Left ventricle myocardium superior (tissue), 1 donor: ENCODE measurements at regions not wholly inside any gene's neighbourhood (a gene's known extent, or its start where the extent isn't known, plus 50 kb on each side); places are given as distances from the start of the nearest gene placed in this dataset.

Experiments
- ATAC-seq: fragments of 200-7000 bp; cut with Tn5 transposase; one replicate; pipeline ENCODE4 v1.9.1; 2020; ENCODE audit warnings: mild to moderate bottlenecking, moderate library complexity
- DNase-seq: peaks from one replicate; pipeline ENCODE4 v3.0.0-alpha.2; 2020
- intact Hi-C: fragments of 100-400 bp; cut with micrococcal nuclease; formaldehyde crosslinking; loops from one replicate; pipeline ENCODE4 v1.11.0; 2022
- donor health status: DM: no; HTN: yes; CAD: no; lungs with severe emphysema.

DNA sequence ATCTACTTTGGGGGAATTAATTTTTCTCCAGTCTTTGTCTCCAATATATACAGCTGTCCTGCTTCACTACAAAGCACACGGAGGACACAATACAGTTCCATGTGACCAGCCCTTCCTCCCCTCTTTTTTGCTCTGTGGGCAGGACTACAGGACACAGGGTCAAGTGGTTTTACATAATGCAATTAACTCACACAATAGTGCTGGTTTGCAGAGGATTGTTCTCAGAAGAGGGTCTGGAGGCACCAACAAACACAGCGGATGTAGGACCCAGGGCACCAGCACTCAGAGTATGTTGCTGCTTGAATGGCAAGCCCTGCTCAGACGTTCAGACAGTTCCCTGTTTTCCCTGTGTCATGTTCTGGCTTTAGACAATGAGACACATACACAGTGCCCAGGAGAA, 52.0 kb upstream of the NPTX2 start:
- intact Hi-C loops = no loop called here
- DNase-seq = no peak
- ATAC-seq = no peak

DNA sequence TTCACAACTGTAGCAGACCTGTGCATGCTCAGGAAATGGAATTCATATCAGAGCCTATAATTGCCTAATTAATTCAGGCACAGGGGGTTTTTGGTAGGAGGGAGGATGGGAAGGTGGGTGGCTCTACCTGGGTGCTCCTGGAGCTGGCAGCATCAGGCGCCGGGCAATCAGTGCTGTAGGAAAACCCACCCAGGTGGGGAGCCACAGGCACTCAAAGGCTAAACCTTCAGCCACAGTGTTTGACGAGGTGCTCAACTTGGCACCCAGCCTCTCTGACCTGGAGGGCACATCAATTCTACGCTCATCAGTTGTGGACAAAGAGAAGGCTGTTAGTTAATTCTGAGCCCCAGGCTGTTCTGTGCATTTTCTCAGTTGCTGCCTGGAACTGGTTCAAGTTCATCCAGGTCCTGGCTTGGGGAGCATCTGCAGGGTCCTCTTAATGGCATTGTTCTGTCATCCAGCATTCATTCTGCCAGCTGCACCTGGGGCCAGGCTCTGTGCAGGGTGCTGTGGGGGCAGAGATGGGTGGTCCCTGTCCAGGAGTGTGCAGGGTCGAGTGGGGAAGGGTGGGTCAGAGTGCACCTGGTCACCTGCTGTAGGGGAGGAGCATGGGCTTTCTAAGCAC, 54.1 kb upstream of the NPTX2 start:
- intact Hi-C loops = no loop called here
- ATAC-seq (no peak), DNase-seq (no peak)

DNA sequence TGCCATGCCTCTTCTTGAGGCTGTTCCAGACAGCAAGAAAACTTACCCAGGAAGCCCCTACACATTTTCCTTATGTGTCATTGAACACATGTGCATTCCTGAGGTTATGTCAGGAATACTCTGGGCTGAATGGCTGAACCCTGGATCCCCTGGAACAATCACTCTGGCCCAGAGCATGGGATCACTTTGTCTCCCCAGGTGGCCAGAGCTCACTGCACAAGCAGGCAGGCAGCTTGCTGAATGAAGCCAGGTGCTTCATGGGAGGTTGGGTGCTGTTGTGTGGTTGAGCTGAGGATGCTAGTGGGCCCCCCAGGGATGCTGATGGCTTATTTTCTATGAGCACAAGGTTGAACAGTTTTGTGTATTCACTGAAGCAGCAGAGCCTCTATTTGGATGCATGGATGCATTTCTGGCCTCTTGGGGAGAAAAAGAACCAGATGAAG, 54.7 kb upstream of the NPTX2 start:
- DNase-seq (no peak), ATAC-seq (no peak)
- intact Hi-C loops = no loop called here

DNA sequence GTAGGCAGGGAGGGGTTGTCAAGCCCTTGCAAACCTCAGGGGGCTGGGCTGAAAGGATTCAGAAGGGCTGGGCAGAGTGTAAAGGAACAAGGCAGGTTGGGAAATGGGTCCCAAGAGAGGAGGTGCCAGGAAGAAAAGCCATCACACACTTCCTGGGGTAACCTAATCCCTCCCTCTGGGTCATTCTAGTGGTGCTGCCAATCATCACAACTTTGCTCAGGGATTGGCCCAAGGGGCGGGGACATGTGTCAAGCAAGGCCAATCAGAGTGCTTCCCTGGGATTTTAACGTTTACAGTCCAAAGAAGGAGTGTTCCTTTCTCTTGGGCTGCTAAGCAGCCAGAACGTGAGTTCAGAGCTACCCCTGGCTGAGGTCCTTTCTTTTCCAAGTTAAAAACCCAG, 57.1 kb upstream of the NPTX2 start:
- ATAC-seq (no peak), DNase-seq (no peak)
- intact Hi-C loops = no loop called here

DNA sequence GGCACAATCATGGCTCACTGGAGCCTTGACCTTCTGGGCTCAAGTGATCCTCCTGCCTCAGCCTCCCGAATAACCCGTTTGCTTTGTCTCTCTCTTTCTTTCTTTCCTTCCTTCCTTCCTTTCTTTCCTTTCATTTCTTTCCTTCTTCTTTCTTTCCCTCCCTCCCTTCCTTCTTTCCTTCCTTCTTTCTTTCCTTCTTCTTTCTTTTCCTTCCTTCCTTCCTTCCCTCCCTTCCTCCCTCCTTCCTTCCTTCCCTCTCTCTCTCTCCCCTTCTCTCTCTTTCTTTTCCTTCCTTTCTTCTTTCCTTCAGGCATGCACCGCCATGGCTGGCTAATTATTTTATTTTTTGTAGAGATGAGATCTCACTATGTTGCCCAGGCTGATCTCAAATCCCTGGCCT, 57.9 kb upstream of the NPTX2 start:
- DNase-seq = no peak
- ATAC-seq = no peak
- intact Hi-C loops = no loop called here

DNA sequence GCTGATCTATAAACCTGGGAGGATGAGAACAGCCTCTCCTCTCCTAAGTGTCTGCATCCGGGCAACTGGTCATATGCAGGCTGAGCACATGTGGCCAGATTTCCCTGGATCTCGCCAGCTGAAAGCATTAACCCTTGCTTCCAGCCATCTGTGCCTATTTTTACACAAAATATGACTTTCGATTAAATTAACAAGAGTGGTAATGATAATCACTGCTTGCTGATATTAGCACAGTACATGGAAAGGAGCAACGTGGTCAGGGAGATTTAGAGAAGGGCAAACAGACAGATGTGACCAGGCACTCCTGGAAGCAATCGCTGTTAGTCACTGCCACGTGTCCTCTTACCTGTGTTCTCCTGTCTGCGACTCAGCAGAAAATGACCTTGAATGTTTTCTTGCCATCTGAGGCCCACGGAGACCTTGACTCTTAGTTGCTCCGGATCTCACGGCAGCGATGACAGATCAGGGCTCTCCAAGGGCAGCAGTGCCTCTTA, 59.5 kb upstream of the NPTX2 start:
- ATAC-seq = no peak
- intact Hi-C loops = no loop called here
- DNase-seq = no peak

DNA sequence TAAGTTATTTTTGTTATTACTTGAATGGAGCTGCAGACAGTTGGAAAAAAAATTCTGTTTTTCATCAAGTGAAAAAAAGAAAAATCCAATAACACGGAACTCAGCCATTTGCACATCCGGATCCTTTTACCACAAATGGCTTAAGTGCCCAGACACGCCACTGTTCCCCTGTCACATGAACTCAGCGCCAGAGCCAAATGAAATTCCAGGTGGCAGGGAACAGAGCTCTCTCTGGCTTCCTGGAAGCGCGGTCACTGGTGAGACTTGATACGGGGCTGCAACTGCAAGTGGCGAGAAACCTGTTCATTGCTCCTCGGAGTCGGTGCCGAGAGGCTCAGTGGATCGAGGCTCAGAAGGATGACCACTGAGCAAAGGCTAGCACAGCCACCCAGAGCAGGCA, 60.8 kb upstream of the NPTX2 start:
- intact Hi-C loops = no loop called here
- ATAC-seq (no peak), DNase-seq (no peak)

DNA sequence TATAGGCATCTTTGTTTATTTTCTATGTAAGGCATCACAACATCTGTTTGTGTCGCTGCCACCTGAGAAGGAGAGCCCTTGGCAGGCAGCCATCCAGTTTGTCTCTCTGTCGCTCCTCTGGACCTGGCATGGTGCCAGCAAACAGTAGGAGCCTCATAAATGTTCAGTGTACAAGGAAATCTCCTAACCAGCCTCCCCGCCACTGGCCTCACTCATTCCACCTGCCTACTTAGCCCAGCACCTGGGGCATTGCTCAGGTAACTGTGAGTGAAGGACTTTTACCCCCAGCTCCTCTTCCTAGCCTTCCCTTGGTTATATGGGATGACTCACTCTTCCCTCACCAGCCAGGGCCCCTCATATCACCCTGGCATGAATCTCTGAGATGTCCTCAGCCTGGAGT, 61.7 kb upstream of the NPTX2 start:
- intact Hi-C loops = no loop called here

DNA sequence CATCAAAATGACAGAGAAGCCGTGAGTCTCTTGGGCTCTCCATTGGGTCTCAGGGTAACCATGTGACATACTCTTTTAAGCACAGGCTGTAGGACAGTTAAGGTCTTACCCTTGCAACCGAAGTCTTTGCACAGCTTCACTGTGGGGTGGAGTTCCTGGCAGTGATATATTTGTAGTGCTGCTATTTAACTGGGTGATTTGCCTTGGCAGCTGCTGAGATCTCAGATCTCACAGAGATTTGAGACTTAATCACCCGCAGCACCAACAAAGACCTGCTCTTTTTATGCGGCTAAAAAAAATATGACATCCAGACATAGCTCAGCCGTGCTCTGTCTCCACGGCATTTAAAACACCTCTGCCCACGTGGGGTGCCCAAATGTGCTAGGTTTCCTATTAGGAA, 63.4 kb upstream of the NPTX2 start:
- ATAC-seq (no peak), DNase-seq (no peak)
- intact Hi-C loops = no loop called here

More for the DNA sequence above, 61.7 kb upstream of the NPTX2 start:
- no peak for ATAC-seq
- DNase-seq = no peak

DNA sequence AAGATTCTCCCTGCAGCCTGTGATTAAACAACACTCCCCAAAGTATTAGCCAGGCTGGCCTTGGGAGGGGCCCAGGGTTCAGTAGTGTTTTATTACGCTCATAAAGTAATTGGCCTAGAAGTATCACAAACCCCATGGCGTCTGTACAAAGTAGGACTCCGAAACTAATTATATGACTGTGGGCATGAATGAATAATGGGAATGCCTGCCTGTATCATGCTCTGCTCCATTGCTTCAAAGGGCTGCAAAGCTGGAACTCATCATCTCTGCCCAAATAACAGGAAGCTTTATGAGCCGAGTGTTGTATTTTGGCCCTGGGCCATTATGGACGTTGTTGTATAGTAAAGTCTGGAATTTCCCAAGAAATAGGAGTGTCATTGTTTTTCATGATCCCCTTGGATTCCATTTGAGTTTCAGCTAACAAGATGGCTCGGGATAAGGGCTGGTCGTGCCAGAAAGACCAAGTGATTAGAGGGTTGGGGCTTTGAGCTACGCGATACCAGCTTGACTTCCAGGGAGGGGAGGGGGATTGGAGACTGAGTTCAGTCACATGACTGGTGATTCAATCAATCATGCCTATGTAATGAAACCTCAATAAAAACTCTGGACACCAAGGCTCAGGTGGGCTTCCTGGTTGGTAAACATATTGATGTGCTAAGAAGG, 65.3 kb upstream of the NPTX2 start:
- ATAC-seq = no peak
- intact Hi-C loops = no loop called here
- DNase-seq = no peak

DNA sequence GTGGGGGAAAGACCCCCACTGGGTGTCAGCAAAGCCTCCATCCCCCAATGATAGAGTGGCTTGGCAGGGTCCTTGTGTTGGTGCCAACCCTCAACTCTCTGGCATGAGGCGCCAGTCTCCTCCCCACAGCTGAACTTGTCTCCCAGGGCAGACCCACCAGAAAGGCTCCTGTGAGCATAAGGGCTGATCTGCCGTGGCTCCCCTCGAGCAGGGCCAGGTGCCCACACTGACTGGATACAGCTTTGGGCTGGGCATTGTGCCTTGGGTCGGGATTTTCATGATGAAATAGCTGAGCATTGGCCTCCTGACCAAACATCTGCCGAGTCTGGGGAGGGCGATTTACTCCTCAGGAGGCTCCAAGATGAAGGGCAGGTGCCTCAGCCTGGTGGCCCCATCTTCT, 68.1 kb upstream of the NPTX2 start:
- ATAC-seq (no peak), DNase-seq (no peak)
- intact Hi-C loops = no loop called here

DNA sequence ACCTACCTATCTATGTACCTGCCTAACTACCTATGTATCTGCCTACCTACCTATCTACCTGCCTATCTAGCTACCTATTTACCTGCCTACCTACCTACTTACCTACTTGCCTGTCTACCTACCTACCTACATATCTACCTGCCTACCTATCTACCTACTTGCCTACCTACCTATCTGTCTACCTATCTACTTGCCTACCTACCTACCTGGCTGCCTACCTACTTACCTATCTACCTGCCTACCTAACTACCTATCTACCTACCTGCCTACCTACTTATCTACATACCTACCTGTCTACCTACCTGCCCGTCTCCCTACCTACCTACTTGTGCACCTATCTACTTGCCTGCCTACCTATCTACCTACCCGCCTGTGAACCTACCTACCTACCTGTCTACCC, 68.7 kb upstream of the NPTX2 start:
- intact Hi-C loops = no loop called here
- ATAC-seq (no peak), DNase-seq (no peak)

DNA sequence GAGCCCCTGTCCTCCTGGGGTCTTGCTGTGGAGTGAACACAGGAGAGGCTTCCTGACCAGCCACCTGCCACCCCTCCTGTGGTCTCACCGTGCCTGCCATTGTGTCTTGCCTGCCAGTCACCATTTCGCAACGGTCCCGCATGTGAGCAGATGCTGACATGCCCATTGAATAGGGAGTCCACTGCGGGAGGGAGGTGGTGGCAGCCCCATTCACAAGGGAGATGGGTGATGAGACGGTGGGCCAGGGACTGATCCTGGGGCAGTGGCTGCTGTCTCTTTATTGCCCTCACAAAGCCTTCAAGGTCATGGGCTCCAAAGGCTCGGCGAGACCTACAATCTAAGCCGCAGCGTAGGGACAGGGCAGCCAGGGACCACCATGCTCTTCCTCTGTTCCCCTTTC, 76.0 kb upstream of the NPTX2 start:
- ATAC-seq (no peak), DNase-seq (no peak)
- intact Hi-C loops = no loop called here

DNA sequence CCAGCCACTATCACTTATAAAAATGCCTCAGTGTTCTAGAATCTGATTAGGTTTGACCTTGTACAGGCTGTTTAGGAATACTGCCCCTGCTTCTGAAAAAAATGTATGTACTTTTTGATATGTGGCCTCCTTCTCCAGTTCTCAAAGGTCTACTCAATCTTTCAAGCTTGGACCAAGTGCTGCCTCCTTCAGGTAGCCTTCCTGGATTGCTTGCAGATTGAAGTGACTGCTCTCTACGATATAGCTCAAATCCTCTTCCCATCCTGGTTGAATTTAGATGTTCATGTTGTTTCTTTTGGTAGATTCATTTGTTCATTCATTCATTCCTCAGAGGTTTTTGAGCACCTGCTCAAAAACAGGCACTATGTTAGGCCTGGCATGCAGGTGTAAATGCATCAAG, 77.2 kb upstream of the NPTX2 start:
- intact Hi-C loops = no loop called here
- ATAC-seq = no peak
- DNase-seq = no peak

DNA sequence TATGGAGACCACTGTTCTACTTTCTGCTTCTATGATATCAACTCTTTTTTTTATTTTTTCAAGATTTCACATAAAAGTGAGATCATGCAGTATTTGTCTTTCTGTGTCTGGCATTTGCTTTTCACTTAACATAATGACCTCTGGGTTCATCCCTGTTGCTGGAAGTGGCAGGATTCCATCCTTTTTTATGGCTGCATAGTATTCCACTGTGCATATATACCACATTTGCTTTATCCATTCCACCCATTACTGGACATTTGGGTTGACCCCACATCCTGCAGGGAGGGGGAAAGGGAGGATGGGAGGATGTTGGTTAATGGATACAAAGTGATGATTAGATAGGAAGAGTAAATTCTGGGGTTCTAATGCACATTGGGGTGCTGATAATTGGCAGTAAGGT, 80.3 kb upstream of the NPTX2 start:
- ATAC-seq (no peak), DNase-seq (no peak)
- intact Hi-C loops = no loop called here

DNA sequence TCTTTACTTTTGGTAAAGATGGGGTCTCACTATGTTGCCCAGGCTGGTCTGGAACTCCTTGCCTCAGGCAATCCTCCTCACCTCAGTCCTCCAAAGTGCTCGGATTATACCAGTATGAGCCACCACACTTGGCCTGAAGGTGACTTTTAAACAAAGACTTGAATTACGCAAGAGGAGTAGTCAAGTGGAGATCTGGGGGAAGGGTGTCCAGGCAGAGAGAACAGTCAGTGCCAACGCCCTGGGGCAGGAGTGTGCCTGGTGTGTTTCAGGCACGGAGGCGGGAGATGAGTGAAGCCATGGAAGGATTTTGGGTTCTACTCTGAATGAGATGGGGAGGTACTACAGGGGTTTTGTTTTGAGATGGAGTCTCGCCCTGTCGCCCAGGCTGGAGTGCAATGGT, 82.6 kb upstream of the NPTX2 start:
- ATAC-seq (no peak), DNase-seq (no peak)
- intact Hi-C loops = no loop called here

DNA sequence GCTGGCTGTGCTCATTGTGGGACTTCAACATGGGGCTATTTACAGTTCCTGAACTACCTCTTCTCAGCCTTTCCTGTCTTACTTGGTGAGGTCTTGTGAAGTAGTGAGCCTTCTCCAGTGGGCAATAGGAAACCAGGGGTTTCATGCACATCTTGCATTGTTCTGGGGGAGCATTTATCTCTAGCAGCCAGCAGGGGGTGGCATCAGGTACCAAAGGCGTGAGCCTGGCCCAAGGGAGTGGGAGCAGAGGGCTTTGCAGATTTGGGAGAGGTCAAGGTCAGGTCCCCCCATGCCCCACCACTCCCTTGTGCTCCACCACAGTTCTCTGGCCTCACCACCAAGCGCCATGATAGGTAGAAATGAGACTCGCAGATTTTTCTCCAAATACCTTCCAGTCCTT, 85.4 kb upstream of the NPTX2 start:
- ATAC-seq (no peak), DNase-seq (no peak)
- intact Hi-C loops = no loop called here

DNA sequence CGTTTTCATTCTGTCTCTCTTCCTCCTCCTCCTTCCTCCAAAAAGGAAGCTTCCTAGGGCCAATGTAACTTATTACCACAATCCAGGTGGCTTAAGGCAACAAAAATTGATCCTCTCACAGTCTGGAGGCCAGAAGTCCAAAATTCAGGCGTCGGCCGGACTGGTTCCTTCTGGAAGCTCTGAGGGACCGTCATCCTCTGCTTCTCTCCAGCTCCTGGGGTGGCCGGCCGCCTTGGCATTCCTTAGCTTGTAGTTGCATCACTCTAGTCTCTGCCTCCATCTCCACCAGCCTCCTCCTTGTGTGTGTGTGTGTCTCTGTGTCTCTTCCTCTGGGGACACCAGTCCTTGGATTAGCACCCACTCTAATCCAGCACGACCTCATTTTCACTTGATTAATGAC, 89.0 kb upstream of the NPTX2 start:
- DNase-seq = no peak
- ATAC-seq = no peak
- intact Hi-C loops = no loop called here

DNA sequence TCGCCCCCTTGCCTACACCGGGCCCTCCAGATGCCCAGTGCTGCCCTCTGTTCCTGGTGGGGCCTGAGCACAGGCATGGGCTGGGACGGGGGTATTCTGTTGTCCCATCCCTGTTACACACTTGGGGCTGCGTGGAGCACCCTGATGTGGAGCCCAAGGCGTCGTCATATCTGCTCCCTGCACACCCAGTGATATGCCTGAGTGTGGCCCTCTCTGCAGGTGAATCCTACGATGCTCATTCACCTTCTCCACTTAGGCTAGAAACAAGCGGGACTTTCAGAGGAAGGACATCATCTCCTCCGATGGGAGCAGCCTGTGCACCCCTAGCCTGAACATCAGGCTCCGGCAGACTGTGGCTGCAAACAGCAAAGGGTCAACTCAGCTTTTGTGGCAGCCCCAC, 91.0 kb upstream of the NPTX2 start:
- ATAC-seq (no peak), DNase-seq (no peak)
- intact Hi-C loops = no loop called here

DNA sequence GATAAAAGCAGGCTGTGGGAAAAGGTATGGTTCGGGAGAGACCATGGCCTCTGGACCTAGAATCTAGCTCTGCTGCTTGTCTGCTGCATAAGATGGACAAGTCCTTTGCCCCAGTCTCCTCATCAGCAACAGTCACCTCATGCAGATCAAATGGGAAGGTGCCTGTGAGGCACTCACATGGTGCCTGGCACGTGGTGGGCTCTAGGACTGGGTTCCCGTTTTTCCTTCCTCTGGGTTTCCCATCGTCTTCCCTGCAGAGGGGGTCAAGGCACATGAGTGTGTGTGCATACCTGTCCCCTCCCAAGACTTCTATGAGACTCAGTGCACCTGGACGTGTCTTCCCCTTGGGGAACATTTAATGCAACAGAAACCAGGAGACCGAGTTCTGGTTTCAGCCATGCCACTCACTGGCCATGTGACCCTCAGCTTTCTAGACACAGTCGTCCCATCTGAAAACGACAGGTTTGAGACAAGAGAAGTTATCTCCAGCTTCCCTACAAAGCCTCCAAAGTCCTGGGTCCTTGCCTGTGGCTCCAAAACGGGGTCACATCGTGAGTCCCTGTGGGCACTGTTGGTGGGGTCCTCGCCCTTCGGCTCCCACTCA, 95.9 kb upstream of the NPTX2 start:
- no peak for ATAC-seq
- intact Hi-C loops = no loop called here
- DNase-seq = no peak

DNA sequence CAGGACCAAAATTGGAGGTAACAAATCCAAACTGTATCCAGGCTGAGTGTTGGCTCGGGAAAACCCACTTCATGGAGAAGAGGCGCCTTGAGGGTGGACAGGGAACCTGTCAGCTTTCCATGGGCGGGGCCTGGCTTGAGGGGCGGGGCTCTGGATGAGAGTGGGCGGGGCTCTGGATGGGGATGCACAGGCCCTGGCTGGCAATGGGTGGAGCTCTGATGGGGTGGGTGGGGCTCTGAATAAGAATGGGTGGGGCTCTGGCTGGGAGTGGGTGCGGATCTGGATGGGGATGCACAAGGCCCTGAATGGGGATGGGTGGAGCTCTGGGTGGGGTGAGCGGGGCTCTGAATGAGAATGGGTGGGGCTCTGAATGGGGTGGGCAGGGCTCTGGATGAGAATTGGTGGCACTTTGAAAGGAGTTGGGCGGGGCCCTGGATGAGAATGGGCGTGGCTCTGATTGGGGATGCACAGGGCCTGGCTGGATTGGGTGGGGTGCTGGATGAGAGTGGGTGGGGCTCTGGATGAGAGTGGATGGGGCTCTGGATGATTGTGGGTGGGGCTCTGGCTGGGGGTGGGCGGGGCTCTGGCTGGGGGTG, 96.6 kb upstream of the NPTX2 start:
- intact Hi-C loops = no loop called here
- ATAC-seq (no peak), DNase-seq (no peak)
